ENCODE measurements at regions not wholly inside any gene's neighbourhood (a gene's known extent, or its start where the extent isn't known, plus 50 kb on each side); places are given as distances from the start of the nearest gene placed in this dataset.

DNA sequence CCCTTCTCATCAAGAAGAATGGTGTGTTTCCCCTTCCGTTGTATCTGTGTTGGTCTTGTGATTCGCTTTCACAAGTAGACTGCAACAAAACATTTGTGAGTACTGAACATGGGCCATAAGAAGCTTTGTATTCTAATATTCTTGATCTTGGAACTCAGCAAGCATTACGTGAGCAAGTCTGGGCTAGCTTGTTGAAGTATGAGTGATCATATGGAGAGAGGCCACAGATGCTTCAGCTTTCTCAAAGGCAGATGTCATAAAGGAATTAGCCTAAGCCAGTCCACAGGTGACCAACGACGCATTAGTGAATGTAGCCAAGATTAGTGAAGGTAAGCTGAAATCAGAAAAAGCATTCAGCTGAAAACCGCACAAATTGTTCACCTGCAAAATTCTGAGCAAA is 609.6 kb upstream of the NEGR1 start:
- TF ChIP-seq, protein P1, sequence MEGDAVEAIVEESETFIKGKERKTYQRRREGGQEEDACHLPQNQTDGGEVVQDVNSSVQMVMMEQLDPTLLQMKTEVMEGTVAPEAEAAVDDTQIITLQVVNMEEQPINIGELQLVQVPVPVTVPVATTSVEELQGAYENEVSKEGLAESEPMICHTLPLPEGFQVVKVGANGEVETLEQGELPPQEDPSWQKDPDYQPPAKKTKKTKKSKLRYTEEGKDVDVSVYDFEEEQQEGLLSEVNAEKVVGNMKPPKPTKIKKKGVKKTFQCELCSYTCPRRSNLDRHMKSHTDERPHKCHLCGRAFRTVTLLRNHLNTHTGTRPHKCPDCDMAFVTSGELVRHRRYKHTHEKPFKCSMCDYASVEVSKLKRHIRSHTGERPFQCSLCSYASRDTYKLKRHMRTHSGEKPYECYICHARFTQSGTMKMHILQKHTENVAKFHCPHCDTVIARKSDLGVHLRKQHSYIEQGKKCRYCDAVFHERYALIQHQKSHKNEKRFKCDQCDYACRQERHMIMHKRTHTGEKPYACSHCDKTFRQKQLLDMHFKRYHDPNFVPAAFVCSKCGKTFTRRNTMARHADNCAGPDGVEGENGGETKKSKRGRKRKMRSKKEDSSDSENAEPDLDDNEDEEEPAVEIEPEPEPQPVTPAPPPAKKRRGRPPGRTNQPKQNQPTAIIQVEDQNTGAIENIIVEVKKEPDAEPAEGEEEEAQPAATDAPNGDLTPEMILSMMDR (IDR thresholded peaks at IDR 0.05; ENCODE audit: low read length, missing control alignments): no peak
- H3K4me3 ChIP-seq (replicated peaks; ENCODE audit: low read depth, low read length): no peak overlapping the region

DNA sequence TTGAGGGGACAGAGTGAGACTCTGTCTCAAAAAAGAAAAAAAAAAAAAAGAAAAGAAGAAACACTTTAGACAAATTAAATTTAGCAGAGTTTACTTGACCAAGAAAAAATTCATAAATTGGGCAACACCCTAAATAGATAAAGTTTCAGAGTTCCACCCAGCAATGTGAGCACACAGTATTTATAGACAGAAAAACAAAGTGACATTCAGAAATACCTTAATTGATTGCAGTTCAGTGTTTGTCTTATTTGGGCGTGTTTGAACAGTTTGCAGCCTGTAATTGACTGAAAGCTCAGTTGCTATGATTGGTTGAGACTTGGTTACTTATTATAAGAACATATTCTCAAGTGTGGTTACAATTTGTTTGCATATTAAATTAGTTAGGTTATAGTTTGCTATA is 603.5 kb upstream of the NEGR1 start:
- no peak for DNase-seq (ENCODE audit: low read depth)
- no peak overlapping the region for H3K4me3 ChIP-seq (replicated peaks; ENCODE audit: low read depth, low read length)
- TF ChIP-seq, protein P1 (IDR thresholded peaks at IDR 0.05; ENCODE audit: low read length, missing control alignments): no peak

More for the DNA sequence above, 609.6 kb upstream of the NEGR1 start:
- no peak for DNase-seq (ENCODE audit: low read depth)

DNA sequence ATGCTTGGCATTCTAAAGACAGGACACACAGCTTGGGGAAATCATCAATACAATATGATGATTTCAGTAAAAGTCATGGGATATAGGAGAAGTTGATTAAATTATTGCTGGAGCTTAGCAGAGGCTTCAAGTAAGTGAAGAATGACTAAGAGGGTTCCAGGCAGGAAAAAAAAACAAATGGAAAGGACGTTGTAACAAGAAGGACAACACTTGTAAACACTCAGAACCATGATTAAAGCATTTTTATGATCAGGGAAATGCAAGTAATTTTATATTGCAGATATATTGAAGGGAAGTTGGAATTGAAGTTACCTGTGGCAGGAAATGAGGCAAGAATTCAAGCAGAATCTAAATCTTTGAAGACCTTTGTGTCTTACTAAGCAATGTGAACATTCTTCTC is 602.7 kb upstream of the NEGR1 start:
- TF ChIP-seq, protein P1 (IDR thresholded peaks at IDR 0.05; ENCODE audit: low read length, missing control alignments): no peak

DNA sequence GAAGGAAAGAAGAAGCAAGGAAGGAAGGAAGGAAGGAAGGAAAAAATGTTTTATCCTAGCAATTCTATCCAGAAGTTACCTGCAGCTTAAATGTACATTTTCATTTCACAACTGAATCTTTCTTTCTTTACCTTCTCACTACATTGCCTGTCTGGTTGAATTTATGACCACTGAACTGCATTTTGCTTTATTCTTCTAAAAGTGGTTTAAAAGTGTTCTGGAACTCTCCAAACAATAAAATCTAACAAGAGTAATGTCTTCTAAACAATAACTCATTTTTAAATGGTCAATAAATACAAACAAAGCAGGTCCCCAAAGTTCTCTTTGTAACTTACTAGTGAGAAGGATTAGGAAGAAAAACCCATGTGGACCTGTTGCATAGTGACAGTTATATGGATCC is 587.5 kb upstream of the NEGR1 start:
- DNase-seq (ENCODE audit: low read depth): no peak
- H3K4me3 ChIP-seq (replicated peaks; ENCODE audit: low read depth, low read length): no peak overlapping the region
- TF ChIP-seq, protein P1 (IDR thresholded peaks at IDR 0.05; ENCODE audit: low read length, missing control alignments): no peak

More for the DNA sequence above, 602.7 kb upstream of the NEGR1 start:
- no peak overlapping the region for H3K4me3 ChIP-seq (replicated peaks; ENCODE audit: low read depth, low read length)
- DNase-seq (ENCODE audit: low read depth): no peak

DNA sequence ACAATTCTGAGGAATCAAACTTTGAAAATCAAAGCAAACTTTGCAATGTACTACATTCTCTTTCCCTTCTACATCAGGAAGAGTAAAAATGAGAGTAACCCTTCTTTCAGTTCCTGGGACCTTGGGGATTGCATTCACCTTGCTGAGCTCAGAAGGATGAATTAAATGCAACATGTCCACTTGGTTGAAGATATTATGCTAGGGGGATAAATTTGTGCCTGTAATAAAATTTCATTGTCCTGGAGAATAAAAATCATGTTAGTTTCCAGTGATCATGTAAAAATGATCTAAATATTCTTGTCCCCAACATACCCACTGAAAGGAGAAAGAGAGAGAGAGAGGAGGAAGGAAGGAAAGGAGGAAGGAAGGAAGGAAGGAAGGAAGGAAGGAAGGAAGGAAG is 587.1 kb upstream of the NEGR1 start:
- TF ChIP-seq, protein P1 (IDR thresholded peaks at IDR 0.05; ENCODE audit: low read length, missing control alignments): no peak
- H3K4me3 ChIP-seq (replicated peaks; ENCODE audit: low read depth, low read length): no peak overlapping the region
- no peak for DNase-seq (ENCODE audit: low read depth)

DNA sequence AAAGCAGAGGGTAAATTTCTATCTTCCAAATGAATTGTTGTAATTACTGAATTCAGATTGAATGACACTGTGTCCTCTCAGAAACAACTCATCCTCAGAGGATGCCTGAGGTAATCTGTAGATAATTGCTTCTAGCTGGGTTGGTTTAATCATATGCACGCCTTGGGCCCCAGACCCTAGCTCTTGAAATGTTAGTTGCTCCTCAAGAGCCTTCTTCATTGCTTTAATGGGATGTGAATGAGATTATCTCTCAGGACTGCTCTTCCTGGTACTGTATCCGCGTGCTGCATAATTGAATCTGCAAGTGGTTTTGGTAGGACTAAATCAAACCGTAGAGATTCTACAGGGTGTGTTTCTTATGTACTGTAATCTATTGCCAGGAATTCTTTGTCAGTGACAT is 569.3 kb upstream of the NEGR1 start:
- H3K4me3 ChIP-seq (replicated peaks; ENCODE audit: low read depth, low read length): no peak overlapping the region
- DNase-seq (ENCODE audit: low read depth): no peak
- TF ChIP-seq, protein P1 (IDR thresholded peaks at IDR 0.05; ENCODE audit: low read length, missing control alignments): no peak

DNA sequence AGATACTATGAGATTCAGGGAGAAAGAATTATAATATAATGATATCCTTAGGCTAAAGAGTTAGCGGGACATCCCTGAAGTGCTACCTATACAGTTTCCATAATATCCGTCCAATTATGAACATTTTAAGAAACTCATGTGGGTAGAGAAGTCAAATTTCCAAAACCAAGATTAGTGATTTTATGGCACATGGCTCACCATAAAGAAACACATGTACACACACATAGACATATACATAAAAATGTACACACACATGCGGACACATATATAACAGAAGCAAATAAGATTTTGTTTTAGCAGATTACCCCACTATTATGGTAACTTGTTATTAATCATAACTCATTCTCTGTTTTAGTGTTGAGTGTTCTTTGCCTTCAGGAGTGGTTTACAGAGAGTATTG is 566.7 kb upstream of the NEGR1 start:
- no peak for DNase-seq (ENCODE audit: low read depth)
- no peak overlapping the region for H3K4me3 ChIP-seq (replicated peaks; ENCODE audit: low read depth, low read length)
- TF ChIP-seq, protein P1 (IDR thresholded peaks at IDR 0.05; ENCODE audit: low read length, missing control alignments): no peak

Measured in fibroblast of pulmonary artery (primary cell).